Calu3 (cell line): ENCODE measurements at regions not wholly inside any gene's neighbourhood (a gene's known extent, or its start where the extent isn't known, plus 50 kb on each side); places are given as distances from the start of the nearest gene placed in this dataset.

Source experiments
- BruUV-seq: library from RNA; stranded (reverse); fragments of 400-500 nt; replicated peaks from 2 replicates; lab custom pipeline; 2021; lab: Mats Ljungman, UMichigan
- CTCF ChIA-PET: fragments of 300-600 bp; sonication (Branson Sonifier 250); formaldehyde crosslinking; loops from one replicate; lab custom pipeline; 2022; ENCODE audit warnings: antibody characterized with exemption; lab: Charles Lee
- DNase-seq: peaks from one replicate; pipeline ENCODE4 v3.0.0; 2022
- H3K27ac Mint-ChIP-seq: one replicate; pipeline ENCODE4 v1.8.0; 2022; ENCODE audit warnings: mixed read lengths; ENCODE audit not compliant: unreplicated experiment
- H3K27me3 Mint-ChIP-seq: one replicate; pipeline ENCODE4 v1.8.0; 2022; ENCODE audit warnings: mixed read lengths; ENCODE audit not compliant: unreplicated experiment
- H3K36me3 Mint-ChIP-seq: one replicate; pipeline ENCODE4 v1.8.0; 2022; ENCODE audit warnings: mild to moderate bottlenecking, moderate library complexity, mixed read lengths; ENCODE audit not compliant: insufficient read depth, unreplicated experiment
- H3K4me1 Mint-ChIP-seq: one replicate; pipeline ENCODE4 v1.8.0; 2022; ENCODE audit warnings: mild to moderate bottlenecking, low read depth, mixed read lengths; ENCODE audit not compliant: unreplicated experiment
- H3K4me3 Mint-ChIP-seq: one replicate; pipeline ENCODE4 v1.8.0; 2022; ENCODE audit warnings: mild to moderate bottlenecking, low read depth, moderate library complexity, mixed read lengths; ENCODE audit not compliant: unreplicated experiment
- H3K9me3 Mint-ChIP-seq: one replicate; pipeline ENCODE4 v1.8.0; 2022; ENCODE audit warnings: low read depth, mixed read lengths; ENCODE audit not compliant: unreplicated experiment
- CTCF ChIP-seq: fragments of 200-600 bp; IDR thresholded peaks from one replicate; pipeline ENCODE4 v1.8.0; 2022; ENCODE audit warnings: antibody characterized with exemption; ENCODE audit not compliant: unreplicated experiment
- intact Hi-C: fragments of 100-400 bp; cut with micrococcal nuclease; formaldehyde crosslinking; loops from one replicate; pipeline ENCODE4 v1.10.0; 2022; ENCODE audit not compliant: unreplicated experiment

GRCh38 chr3:66625505-66626216 is 124.8 kb upstream of the LRIG1 start:
- Mint-ChIP-seq H3K36me3 (no peaks in the 10 kb centered on the region), H3K27ac (no peak overlapping the region), H3K4me3 (no peak overlapping the region), H3K9me3 (no peaks in the 10 kb centered on the region), H3K27me3 (no peaks in the 10 kb centered on the region), H3K4me1 (no peaks in the 10 kb centered on the region)
- BruUV-seq, result no TSS peak
- no peak for DNase-seq
- no peak for TF ChIP-seq CTCF
- CTCF ChIA-PET, result no interaction called here
- intact Hi-C loops, result no loop called here

- no peak for TF ChIP-seq CTCF
- no peak for DNase-seq
- no peak overlapping the region for H3K4me3 Mint-ChIP-seq
- H3K4me1 Mint-ChIP-seq, result no peaks in the 10 kb centered on the region
- no TSS peak for BruUV-seq
- no peaks in the 10 kb centered on the region for H3K36me3 Mint-ChIP-seq
- no peak overlapping the region for H3K27ac Mint-ChIP-seq
- no peaks in the 10 kb centered on the region for H3K9me3 Mint-ChIP-seq
- peaks cover 16% of the 10 kb centered on the region for H3K27me3 Mint-ChIP-seq
- intact Hi-C loops, result no loop called here
- CTCF ChIA-PET, result no interaction called here
Measured at GRCh38 chr3:66629150-66629981, 128.5 kb upstream of the LRIG1 start.

GRCh38 chr3:66629982-66630368 is 129.2 kb upstream of the LRIG1 start:
- no TSS peak for BruUV-seq
- no peaks in the 10 kb centered on the region for H3K4me1 Mint-ChIP-seq
- H3K27ac Mint-ChIP-seq, result no peak overlapping the region
- H3K9me3 Mint-ChIP-seq, result no peaks in the 10 kb centered on the region
- H3K36me3 Mint-ChIP-seq, result no peaks in the 10 kb centered on the region
- peaks cover 16% of the 10 kb centered on the region for H3K27me3 Mint-ChIP-seq
- no peak overlapping the region for H3K4me3 Mint-ChIP-seq
- CTCF ChIA-PET, result no interaction called here
- TF ChIP-seq CTCF, result no peak
- intact Hi-C loops, result no loop called here
- DNase-seq, result no peak

- H3K4me1 Mint-ChIP-seq, result no peaks in the 10 kb centered on the region
Measured at GRCh38 chr3:66633402-66634381, 132.9 kb upstream of the LRIG1 start.

More at GRCh38 chr3:66633402-66634381, 132.9 kb upstream of the LRIG1 start:
- H3K27me3 Mint-ChIP-seq, result peaks cover 16% of the 10 kb centered on the region
- no peak overlapping the region for H3K4me3 Mint-ChIP-seq
- CTCF ChIA-PET, result interaction anchor here (0.6 kb wide), 1 partner anchor 746 kb away, joined by 5 read pairs; no protein-coding TSS in a partner anchor
- no peak overlapping the region for H3K27ac Mint-ChIP-seq
- H3K36me3 Mint-ChIP-seq, result no peaks in the 10 kb centered on the region
- intact Hi-C loops, result no loop called here
- BruUV-seq, result no TSS peak
- TF ChIP-seq CTCF, result no peak
- no peak for DNase-seq
- no peaks in the 10 kb centered on the region for H3K9me3 Mint-ChIP-seq
